ENCODE measurements at regions not wholly inside any gene's neighbourhood (a gene's known extent, or its start where the extent isn't known, plus 50 kb on each side); places are given as distances from the start of the nearest gene placed in this dataset.

- TF ChIP-seq EHMT2 (IDR thresholded peaks at IDR 0.05) (no peak), ZNF589 (CRISPR knock-in tag; IDR thresholded peaks at IDR 0.05; ENCODE audit: low read depth) (no peak), NRF1 (conservative IDR thresholded peaks at IDR 0.05 in 1 of 2, IDR thresholded peaks at IDR 0.05 in 1 of 2) (no peak)
Observed at GRCh38 chr1:165070675-165071074, 285.8 kb downstream of the LMX1A start.
